Activated CD4-positive, alpha-beta memory T cell treated with anti-CD3 and anti-CD28 coated beads for 36 hours (primary cell): ENCODE measurements at regions not wholly inside any gene's neighbourhood (a gene's known extent, or its start where the extent isn't known, plus 50 kb on each side); places are given as distances from the start of the nearest gene placed in this dataset.

ENCODE experiments used
- CTCF ChIA-PET: fragments of 350-600 bp; sonication (Branson Sonifier 250); formaldehyde crosslinking; loops from one replicate; lab custom pipeline; 2021; ENCODE audit warnings: antibody characterized with exemption, inconsistent platforms; lab: Charles Lee
- POLR2A ChIA-PET: fragments of 350-600 bp; sonication (Branson Sonifier 250); formaldehyde crosslinking; loops from one replicate; lab custom pipeline; 2021; ENCODE audit warnings: antibody characterized with exemption; lab: Charles Lee
- DNase-seq: peaks from one replicate; pipeline ENCODE4 v3.0.0-alpha.2; 2020
- H3K27ac Mint-ChIP-seq: one replicate; pipeline ENCODE4 v1.8.0; 2021; ENCODE audit warnings: mixed read lengths
- H3K27me3 Mint-ChIP-seq: one replicate; pipeline ENCODE4 v1.8.0; 2021; ENCODE audit warnings: mixed read lengths
- H3K36me3 Mint-ChIP-seq: one replicate; pipeline ENCODE4 v1.8.0; 2021; ENCODE audit warnings: mixed read lengths
- H3K4me1 Mint-ChIP-seq: one replicate; pipeline ENCODE4 v1.8.0; 2021; ENCODE audit warnings: low read depth, mixed read lengths
- H3K4me3 Mint-ChIP-seq: one replicate; pipeline ENCODE4 v1.8.0; 2021; ENCODE audit warnings: mild to moderate bottlenecking, mixed read lengths
- H3K9me3 Mint-ChIP-seq: one replicate; pipeline ENCODE4 v1.8.0; 2021; ENCODE audit warnings: mixed read lengths
- intact Hi-C: fragments of 100-400 bp; cut with micrococcal nuclease; formaldehyde crosslinking; loops from one replicate; pipeline ENCODE4 v1.15.1; 2023

- Mint-ChIP-seq H3K4me1 (peaks cover 2% of the 10 kb centered on the region), H3K27ac (no peak overlapping the region), H3K9me3 (peaks cover 33% of the 10 kb centered on the region), H3K36me3 (no peaks in the 10 kb centered on the region), H3K27me3 (peaks cover 6% of the 10 kb centered on the region), H3K4me3 (no peak overlapping the region)
- POLR2A ChIA-PET, result no interaction called here
- intact Hi-C loops, result loop anchor here (5.0 to 10.0 kb wide), 3 partner anchors 240 to 1838 kb away; partner anchors contain the start of genes EDRF1 and LHPP
- DNase-seq, result no peak
- CTCF ChIA-PET, result interaction anchor here (1.1 to 2.0 kb wide), 2 partner anchors 164 to 229 kb away, joined by 7 read pairs; no protein-coding TSS in a partner anchor
Observed at GRCh38 chr10:124225029-124225466, 131.7 kb upstream of the CHST15 start.

- H3K27ac Mint-ChIP-seq, result no peak overlapping the region
- ChIA-PET CTCF (interaction anchor here (1.1 to 2.0 kb wide), 2 partner anchors 164 to 229 kb away, joined by 7 read pairs; no protein-coding TSS in a partner anchor), POLR2A (no interaction called here)
- H3K36me3 Mint-ChIP-seq, result no peaks in the 10 kb centered on the region
- H3K4me3 Mint-ChIP-seq, result no peak overlapping the region
- H3K9me3 Mint-ChIP-seq, result peaks cover 29% of the 10 kb centered on the region
- DNase-seq, result no peak
- intact Hi-C loops, result loop anchor here (5.0 to 10.0 kb wide), 3 partner anchors 240 to 1837 kb away; partner anchors contain the start of genes EDRF1 and LHPP
- H3K27me3 Mint-ChIP-seq, result peaks cover 7% of the 10 kb centered on the region
- H3K4me1 Mint-ChIP-seq, result peaks cover 2% of the 10 kb centered on the region
Observed at GRCh38 chr10:124224331-124225028, 131.1 kb upstream of the CHST15 start.

GRCh38 chr10:124223711-124224085 is 130.3 kb upstream of the CHST15 start:
- CTCF ChIA-PET, result no interaction called here
- peaks cover 2% of the 10 kb centered on the region for H3K4me1 Mint-ChIP-seq
- no peak overlapping the region for H3K4me3 Mint-ChIP-seq
- H3K27ac Mint-ChIP-seq, result no peak overlapping the region
- no peaks in the 10 kb centered on the region for H3K36me3 Mint-ChIP-seq
- peaks cover 7% of the 10 kb centered on the region for H3K27me3 Mint-ChIP-seq
- peaks cover 24% of the 10 kb centered on the region for H3K9me3 Mint-ChIP-seq
- POLR2A ChIA-PET, result no interaction called here
- intact Hi-C loops, result loop anchor here (10.0 kb wide), 1 partner anchor 241 kb away; the partner anchor contains the start of gene LHPP
- DNase-seq, result no peak

- POLR2A ChIA-PET, result no interaction called here
- H3K4me3 Mint-ChIP-seq, result no peak overlapping the region
- H3K36me3 Mint-ChIP-seq, result no peaks in the 10 kb centered on the region
- no peak for DNase-seq
- peaks cover 7% of the 10 kb centered on the region for H3K27me3 Mint-ChIP-seq
- CTCF ChIA-PET, result interaction anchor here (0.8 kb wide), 1 partner anchor 228 kb away, joined by 3 read pairs; no protein-coding TSS in a partner anchor
- intact Hi-C loops, result loop anchor here (10.0 kb wide), 1 partner anchor 242 kb away; the partner anchor contains the start of gene LHPP
- peaks cover 2% of the 10 kb centered on the region for H3K4me1 Mint-ChIP-seq
- H3K27ac Mint-ChIP-seq, result no peak overlapping the region
- peaks cover 24% of the 10 kb centered on the region for H3K9me3 Mint-ChIP-seq
Observed at GRCh38 chr10:124222988-124223710, 129.8 kb upstream of the CHST15 start.

- DNase-seq, result no peak
- H3K36me3 Mint-ChIP-seq, result no peaks in the 10 kb centered on the region
- H3K9me3 Mint-ChIP-seq, result peaks cover 18% of the 10 kb centered on the region
- H3K4me3 Mint-ChIP-seq, result no peak overlapping the region
- ChIA-PET POLR2A (no interaction called here), CTCF (interaction anchor here (0.8 kb wide), 1 partner anchor 228 kb away, joined by 3 read pairs; no protein-coding TSS in a partner anchor)
- intact Hi-C loops, result loop anchor here (10.0 kb wide), 1 partner anchor 242 kb away; the partner anchor contains the start of gene LHPP
- no peak overlapping the region for H3K27ac Mint-ChIP-seq
- H3K4me1 Mint-ChIP-seq, result peaks cover 2% of the 10 kb centered on the region
- peaks cover 7% of the 10 kb centered on the region for H3K27me3 Mint-ChIP-seq
Observed at GRCh38 chr10:124222318-124222987, 129.1 kb upstream of the CHST15 start.

- Mint-ChIP-seq H3K9me3 (peaks cover 10% of the 10 kb centered on the region), H3K27me3 (peaks cover 9% of the 10 kb centered on the region), H3K27ac (no peak overlapping the region), H3K4me3 (no peak overlapping the region), H3K36me3 (no peaks in the 10 kb centered on the region), H3K4me1 (no peaks in the 10 kb centered on the region)
- POLR2A ChIA-PET, result no interaction called here
- intact Hi-C loops, result loop anchor here (10.0 kb wide), 1 partner anchor 243 kb away; the partner anchor contains the start of gene LHPP
- CTCF ChIA-PET, result no interaction called here
- DNase-seq, result no peak
Observed at GRCh38 chr10:124221356-124222317, 128.2 kb upstream of the CHST15 start.

GRCh38 chr10:124220971-124221355 is 127.6 kb upstream of the CHST15 start:
- intact Hi-C loops, result loop anchor here (10.0 kb wide), 1 partner anchor 244 kb away; the partner anchor contains the start of gene LHPP

GRCh38 chr10:124220547-124220946 is 127.1 kb upstream of the CHST15 start:
- POLR2A ChIA-PET, result no interaction called here
- Mint-ChIP-seq H3K36me3 (no peaks in the 10 kb centered on the region), H3K27me3 (peaks cover 9% of the 10 kb centered on the region), H3K4me1 (no peaks in the 10 kb centered on the region), H3K9me3 (no peaks in the 10 kb centered on the region), H3K4me3 (no peak overlapping the region), H3K27ac (no peak overlapping the region)
- CTCF ChIA-PET, result no interaction called here
- intact Hi-C loops, result loop anchor here (10.0 kb wide), 1 partner anchor 244 kb away; the partner anchor contains the start of gene LHPP
- DNase-seq, result no peak

More at GRCh38 chr10:124220971-124221355, 127.6 kb upstream of the CHST15 start:
- ChIA-PET CTCF (no interaction called here), POLR2A (no interaction called here)
- no peak overlapping the region for H3K4me3 Mint-ChIP-seq
- H3K27me3 Mint-ChIP-seq, result peaks cover 9% of the 10 kb centered on the region
- H3K4me1 Mint-ChIP-seq, result no peaks in the 10 kb centered on the region
- peaks cover 3% of the 10 kb centered on the region for H3K9me3 Mint-ChIP-seq
- H3K36me3 Mint-ChIP-seq, result no peaks in the 10 kb centered on the region
- no peak for DNase-seq
- H3K27ac Mint-ChIP-seq, result no peak overlapping the region

- H3K9me3 Mint-ChIP-seq, result no peaks in the 10 kb centered on the region
- intact Hi-C loops, result loop anchor here (10.0 kb wide), 1 partner anchor 245 kb away; the partner anchor contains the start of gene LHPP
- no peak overlapping the region for H3K27ac Mint-ChIP-seq
- ChIA-PET POLR2A (no interaction called here), CTCF (no interaction called here)
- DNase-seq, result no peak
- no peaks in the 10 kb centered on the region for H3K36me3 Mint-ChIP-seq
- no peak overlapping the region for H3K4me3 Mint-ChIP-seq
- H3K27me3 Mint-ChIP-seq, result peaks cover 9% of the 10 kb centered on the region
- no peaks in the 10 kb centered on the region for H3K4me1 Mint-ChIP-seq
Observed at GRCh38 chr10:124219655-124220054, 126.3 kb upstream of the CHST15 start.

- ChIA-PET CTCF (no interaction called here), POLR2A (no interaction called here)
- DNase-seq, result no peak
- no peaks in the 10 kb centered on the region for H3K9me3 Mint-ChIP-seq
- no peak overlapping the region for H3K4me3 Mint-ChIP-seq
- no peaks in the 10 kb centered on the region for H3K36me3 Mint-ChIP-seq
- peaks cover 9% of the 10 kb centered on the region for H3K27me3 Mint-ChIP-seq
- intact Hi-C loops, result no loop called here
- H3K4me1 Mint-ChIP-seq, result no peaks in the 10 kb centered on the region
- no peak overlapping the region for H3K27ac Mint-ChIP-seq
Observed at GRCh38 chr10:124219062-124219461, 125.7 kb upstream of the CHST15 start.
